BE2C (cell line): ENCODE measurements at regions not wholly inside any gene's neighbourhood (a gene's known extent, or its start where the extent isn't known, plus 50 kb on each side); places are given as distances from the start of the nearest gene placed in this dataset.

Source experiments
- DNase-seq: peaks from one replicate; pipeline ENCODE4 v3.0.0-alpha.2; 2020
- H3K27me3 ChIP-seq: fragments of 250-450 bp; sonication (Bioruptor Pico); 2 replicates; pipeline ENCODE4 v1.5.1; 2020; ENCODE audit warnings: mild to moderate bottlenecking
- H3K36me3 ChIP-seq: fragments of 250-450 bp; sonication (Bioruptor Pico); 2 replicates; pipeline ENCODE4 v1.5.1; 2020; ENCODE audit warnings: mild to moderate bottlenecking
- H3K4me1 ChIP-seq: fragments of 250-450 bp; sonication (Bioruptor Pico); 2 replicates; pipeline ENCODE4 v1.5.1; 2020
- H3K4me3 ChIP-seq: 2 replicates; pipeline ENCODE4 v1.5.1; 2011; ENCODE audit warnings: low read depth, low read length
- H3K9me3 ChIP-seq: fragments of 250-450 bp; sonication (Bioruptor Pico); 2 replicates; pipeline ENCODE4 v1.5.1; 2020
- TF ChIP-seq, protein P1 (sequence below): IDR thresholded peaks from 2 replicates; pipeline ENCODE4 v1.5.1; 2012; ENCODE audit warnings: mild to moderate bottlenecking, low read depth, low read length

DNA sequence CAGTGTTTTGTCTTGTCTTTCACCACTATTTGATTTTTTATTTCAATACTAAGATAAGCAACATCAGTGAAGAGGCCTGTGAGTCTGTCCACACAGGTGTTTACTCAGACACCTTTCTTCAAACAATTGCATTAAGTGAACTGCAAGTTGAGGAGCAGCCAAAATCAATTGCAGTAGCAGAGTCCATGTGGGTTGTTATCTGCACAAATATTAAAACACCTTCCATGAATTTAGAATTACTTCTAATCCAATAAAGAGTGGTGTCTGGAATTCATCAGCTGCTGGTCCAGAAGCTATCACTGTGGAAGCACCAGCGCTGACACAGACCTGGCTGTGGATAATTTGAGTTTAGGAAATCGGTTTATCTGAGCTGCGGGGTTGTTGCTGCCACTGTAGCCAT lies 83.5 kb upstream of the FAT3 start:
- TF ChIP-seq, protein P1, sequence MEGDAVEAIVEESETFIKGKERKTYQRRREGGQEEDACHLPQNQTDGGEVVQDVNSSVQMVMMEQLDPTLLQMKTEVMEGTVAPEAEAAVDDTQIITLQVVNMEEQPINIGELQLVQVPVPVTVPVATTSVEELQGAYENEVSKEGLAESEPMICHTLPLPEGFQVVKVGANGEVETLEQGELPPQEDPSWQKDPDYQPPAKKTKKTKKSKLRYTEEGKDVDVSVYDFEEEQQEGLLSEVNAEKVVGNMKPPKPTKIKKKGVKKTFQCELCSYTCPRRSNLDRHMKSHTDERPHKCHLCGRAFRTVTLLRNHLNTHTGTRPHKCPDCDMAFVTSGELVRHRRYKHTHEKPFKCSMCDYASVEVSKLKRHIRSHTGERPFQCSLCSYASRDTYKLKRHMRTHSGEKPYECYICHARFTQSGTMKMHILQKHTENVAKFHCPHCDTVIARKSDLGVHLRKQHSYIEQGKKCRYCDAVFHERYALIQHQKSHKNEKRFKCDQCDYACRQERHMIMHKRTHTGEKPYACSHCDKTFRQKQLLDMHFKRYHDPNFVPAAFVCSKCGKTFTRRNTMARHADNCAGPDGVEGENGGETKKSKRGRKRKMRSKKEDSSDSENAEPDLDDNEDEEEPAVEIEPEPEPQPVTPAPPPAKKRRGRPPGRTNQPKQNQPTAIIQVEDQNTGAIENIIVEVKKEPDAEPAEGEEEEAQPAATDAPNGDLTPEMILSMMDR, result no peak
- H3K9me3 ChIP-seq, result no peaks in the 10 kb centered on the region
- H3K36me3 ChIP-seq, result no peaks in the 10 kb centered on the region
- DNase-seq, result peak; percentile 71
- H3K27me3 ChIP-seq, result peaks cover 65% of the 10 kb centered on the region
- peaks cover 3% of the 10 kb centered on the region; the same call in 1 of the 2 replicates for H3K4me1 ChIP-seq
- no peak overlapping the region for H3K4me3 ChIP-seq

- Histone ChIP-seq H3K4me3 (no peak overlapping the region), H3K4me1 (peaks cover 3% of the 10 kb centered on the region; the same call in 1 of the 2 replicates), H3K36me3 (no peaks in the 10 kb centered on the region), H3K9me3 (no peaks in the 10 kb centered on the region), H3K27me3 (peaks cover 59% of the 10 kb centered on the region)
- TF ChIP-seq, protein P1, result no peak
- no peak for DNase-seq
Observed at GRCh38 chr11:92140021-92140420, 84.6 kb upstream of the FAT3 start.

GRCh38 chr11:92138296-92138695 lies 86.3 kb upstream of the FAT3 start:
- peaks cover 3% of the 10 kb centered on the region; the same call in 1 of the 2 replicates for H3K4me1 ChIP-seq
- H3K36me3 ChIP-seq, result no peaks in the 10 kb centered on the region
- no peak overlapping the region for H3K4me3 ChIP-seq
- DNase-seq, result no peak
- H3K27me3 ChIP-seq, result peaks cover 44% of the 10 kb centered on the region
- TF ChIP-seq, protein P1, result no peak
- no peaks in the 10 kb centered on the region for H3K9me3 ChIP-seq

DNA sequence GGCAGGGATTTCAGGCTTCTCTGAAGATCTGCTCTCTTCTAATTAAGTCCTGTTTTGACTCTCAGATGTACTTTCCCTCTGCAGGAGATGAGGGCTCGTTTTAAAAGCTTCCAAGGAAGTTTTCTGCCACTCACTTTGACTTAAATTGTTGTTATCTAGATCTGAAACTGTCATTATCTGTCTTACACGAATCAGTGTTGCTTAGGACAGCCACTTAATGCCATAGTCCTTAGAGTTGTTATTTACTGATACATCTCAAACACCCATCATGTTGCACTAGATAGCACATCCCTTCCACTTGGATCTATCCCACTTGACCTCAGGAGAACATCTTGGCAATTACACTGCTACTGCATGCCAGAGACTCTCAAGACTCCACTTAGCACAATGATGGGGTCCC lies 86.9 kb upstream of the FAT3 start:
- peaks cover 3% of the 10 kb centered on the region; the same call in 1 of the 2 replicates for H3K4me1 ChIP-seq
- no peak overlapping the region for H3K4me3 ChIP-seq
- no peaks in the 10 kb centered on the region for H3K9me3 ChIP-seq
- no peak for DNase-seq
- no peaks in the 10 kb centered on the region for H3K36me3 ChIP-seq
- TF ChIP-seq, protein P1, result no peak
- H3K27me3 ChIP-seq, result peaks cover 39% of the 10 kb centered on the region

GRCh38 chr11:92136797-92137196 lies 87.8 kb upstream of the FAT3 start:
- peak; percentile 31 for DNase-seq
- H3K9me3 ChIP-seq, result no peaks in the 10 kb centered on the region
- no peak overlapping the region for H3K4me3 ChIP-seq
- TF ChIP-seq, protein P1, result peak; percentile 76
- peaks cover 30% of the 10 kb centered on the region for H3K27me3 ChIP-seq
- peaks cover 3% of the 10 kb centered on the region; the same call in 1 of the 2 replicates for H3K4me1 ChIP-seq
- no peaks in the 10 kb centered on the region for H3K36me3 ChIP-seq

- TF ChIP-seq, protein P1, result no peak
- DNase-seq, result no peak
- Histone ChIP-seq H3K27me3 (no peaks in the 10 kb centered on the region), H3K36me3 (no peaks in the 10 kb centered on the region), H3K9me3 (no peaks in the 10 kb centered on the region), H3K4me3 (no peak overlapping the region), H3K4me1 (no peaks in the 10 kb centered on the region)
Observed at GRCh38 chr11:92131289-92131865, 93.2 kb upstream of the FAT3 start.
